Endodermal cell (in vitro differentiated cells): ENCODE measurements at regions not wholly inside any gene's neighbourhood (a gene's known extent, or its start where the extent isn't known, plus 50 kb on each side); places are given as distances from the start of the nearest gene placed in this dataset.
A peak's percentile ranks its signal among the peaks of the same experiment; 100 is the strongest.

ENCODE experiments used
- DNase-seq: peaks from one replicate; pipeline ENCODE4 v3.0.0-alpha.2; 2017
- H3K27ac ChIP-seq: 2 replicates; pipeline ENCODE4 v1.5.1; 2013; ENCODE audit warnings: mild to moderate bottlenecking, low read depth, low read length, moderate library complexity
- H3K27me3 ChIP-seq: 2 replicates; pipeline ENCODE4 v1.6.1; 2013; ENCODE audit warnings: mild to moderate bottlenecking, low read length, moderate library complexity; ENCODE audit not compliant: insufficient read depth, control insufficient read depth, poor library complexity, severe bottlenecking
- H3K36me3 ChIP-seq: 2 replicates; pipeline ENCODE4 v1.7.0; 2013; ENCODE audit warnings: mild to moderate bottlenecking, low read length, moderate library complexity; ENCODE audit not compliant: control insufficient read depth, insufficient read depth
- H3K4me1 ChIP-seq: one replicate; pipeline ENCODE4 v1.7.0; 2013; ENCODE audit warnings: low read length; ENCODE audit not compliant: control insufficient read depth, insufficient read depth
- H3K4me3 ChIP-seq: 2 replicates; pipeline ENCODE4 v1.5.1; 2013; ENCODE audit warnings: mild to moderate bottlenecking, low read length, moderate library complexity
- H3K9ac ChIP-seq: 2 replicates; pipeline ENCODE4 v1.6.1; 2013; ENCODE audit warnings: mild to moderate bottlenecking, low read length, moderate library complexity; ENCODE audit not compliant: poor library complexity, severe bottlenecking; ENCODE audit errors: extremely low read depth
- H3K9me3 ChIP-seq: 2 replicates; pipeline ENCODE4 v1.6.1; 2013; ENCODE audit warnings: mild to moderate bottlenecking, low read length, moderate library complexity; ENCODE audit not compliant: control insufficient read depth
- H3K27ac Mint-ChIP-seq: 2 replicates; pipeline ENCODE4 v1.8.0; 2020; ENCODE audit warnings: mixed read lengths
- H3K27me3 Mint-ChIP-seq: 2 replicates; pipeline ENCODE4 v1.8.0; 2021; ENCODE audit warnings: mild to moderate bottlenecking, mixed read lengths; ENCODE audit not compliant: insufficient read depth
- H3K36me3 Mint-ChIP-seq: 2 replicates; pipeline ENCODE4 v1.8.0; 2020; ENCODE audit warnings: low read depth, mixed read lengths
- H3K4me1 Mint-ChIP-seq: 2 replicates; pipeline ENCODE4 v1.8.0; 2020; ENCODE audit warnings: mixed read lengths
- H3K4me3 Mint-ChIP-seq: 2 replicates; pipeline ENCODE4 v1.8.0; 2020; ENCODE audit warnings: mild to moderate bottlenecking, moderate library complexity, mixed read lengths
- H3K9me3 Mint-ChIP-seq: 2 replicates; pipeline ENCODE4 v1.8.0; 2020; ENCODE audit warnings: mild to moderate bottlenecking, mixed read lengths
- WGBS, 2 experiments: methylation state at CpG; one replicate each; pipeline versions ENCODE4 v1.1.5 to v1.1.7; 2013; ENCODE audit warnings: missing lambda C conversion rate in 2 of 2, mixed read lengths in 1 of 2; ENCODE audit not compliant: insufficient coverage in 1 of 2, insufficient read length in 1 of 2; 5-methylcytosine and 5-hydroxymethylcytosine counted together
- TF ChIP-seq, protein P1 (sequence below): fragments of 200-600 bp; sonication (generic); conservative IDR thresholded peaks from 2 replicates; pipeline ENCODE4 v1.5.0; 2021; ENCODE audit warnings: antibody characterized with exemption, mild to moderate bottlenecking

DNA sequence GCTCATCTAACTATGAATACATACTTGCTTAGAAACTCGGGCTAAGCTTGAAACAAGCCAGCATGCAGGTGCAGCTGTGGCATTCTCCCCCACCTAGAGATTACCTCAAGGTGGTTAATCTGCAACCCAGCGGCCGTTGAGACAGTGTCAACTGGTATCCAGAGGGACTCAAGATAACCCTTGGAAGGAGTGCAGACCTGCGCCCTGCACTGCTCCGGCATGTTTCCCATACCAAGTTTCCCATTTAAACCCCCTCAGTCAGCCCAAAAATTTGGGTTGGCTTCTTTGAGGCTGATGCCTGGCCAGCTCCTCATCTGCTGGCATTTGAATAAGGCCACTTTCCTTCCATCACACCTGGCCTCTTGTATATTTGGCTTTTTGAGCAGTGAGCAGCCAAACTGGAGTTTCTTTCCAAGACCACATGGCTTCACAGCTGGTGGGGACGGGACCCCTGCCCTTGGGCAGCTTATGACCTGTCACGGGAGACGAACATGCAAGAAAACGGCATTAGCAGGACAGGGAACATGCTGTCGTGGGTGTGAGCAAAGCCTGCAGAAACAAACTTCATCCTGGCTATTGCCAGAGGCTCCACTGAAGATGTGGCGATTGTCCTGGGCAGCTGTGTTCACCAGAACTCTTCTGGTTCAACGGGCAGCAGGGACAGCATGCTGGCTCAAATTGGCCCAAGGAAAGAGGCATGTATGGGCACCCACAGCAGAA is 98.2 kb downstream of the PLXNA1 start:
- no peaks in the 10 kb centered on the region for H3K36me3 ChIP-seq
- H3K27ac ChIP-seq = no peak overlapping the region
- no peak overlapping the region for H3K9ac ChIP-seq
- Mint-ChIP-seq H3K9me3 (no peaks in the 10 kb centered on the region), H3K36me3 (no peaks in the 10 kb centered on the region), H3K4me1 (no peaks in the 10 kb centered on the region), H3K4me3 (no peak overlapping the region), H3K27me3 (peaks cover 5% of the 10 kb centered on the region), H3K27ac (no peak overlapping the region)
- no peaks in the 10 kb centered on the region for H3K4me1 ChIP-seq
- TF ChIP-seq, protein P1, sequence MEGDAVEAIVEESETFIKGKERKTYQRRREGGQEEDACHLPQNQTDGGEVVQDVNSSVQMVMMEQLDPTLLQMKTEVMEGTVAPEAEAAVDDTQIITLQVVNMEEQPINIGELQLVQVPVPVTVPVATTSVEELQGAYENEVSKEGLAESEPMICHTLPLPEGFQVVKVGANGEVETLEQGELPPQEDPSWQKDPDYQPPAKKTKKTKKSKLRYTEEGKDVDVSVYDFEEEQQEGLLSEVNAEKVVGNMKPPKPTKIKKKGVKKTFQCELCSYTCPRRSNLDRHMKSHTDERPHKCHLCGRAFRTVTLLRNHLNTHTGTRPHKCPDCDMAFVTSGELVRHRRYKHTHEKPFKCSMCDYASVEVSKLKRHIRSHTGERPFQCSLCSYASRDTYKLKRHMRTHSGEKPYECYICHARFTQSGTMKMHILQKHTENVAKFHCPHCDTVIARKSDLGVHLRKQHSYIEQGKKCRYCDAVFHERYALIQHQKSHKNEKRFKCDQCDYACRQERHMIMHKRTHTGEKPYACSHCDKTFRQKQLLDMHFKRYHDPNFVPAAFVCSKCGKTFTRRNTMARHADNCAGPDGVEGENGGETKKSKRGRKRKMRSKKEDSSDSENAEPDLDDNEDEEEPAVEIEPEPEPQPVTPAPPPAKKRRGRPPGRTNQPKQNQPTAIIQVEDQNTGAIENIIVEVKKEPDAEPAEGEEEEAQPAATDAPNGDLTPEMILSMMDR = no peak
- no peak for DNase-seq
- no peaks in the 10 kb centered on the region for H3K27me3 ChIP-seq
- WGBS, 2 experiments = 87 to 95% methylated on average over 12 of the region's 12 CpGs
- no peak overlapping the region for H3K4me3 ChIP-seq
- no peaks in the 10 kb centered on the region for H3K9me3 ChIP-seq

GRCh38 chr3:127082066-127082465 is 99.2 kb downstream of the PLXNA1 start:
- Histone ChIP-seq H3K27me3 (no peaks in the 10 kb centered on the region), H3K36me3 (no peaks in the 10 kb centered on the region), H3K9me3 (no peaks in the 10 kb centered on the region), H3K4me3 (no peak overlapping the region), H3K27ac (no peak overlapping the region), H3K4me1 (no peaks in the 10 kb centered on the region), H3K9ac (no peak overlapping the region)
- WGBS, 2 experiments = 90 to 94% methylated on average over 7 of the region's 7 CpGs
- Mint-ChIP-seq H3K36me3 (no peaks in the 10 kb centered on the region), H3K27me3 (peaks cover 5% of the 10 kb centered on the region), H3K4me1 (no peaks in the 10 kb centered on the region), H3K4me3 (no peak overlapping the region), H3K9me3 (no peaks in the 10 kb centered on the region), H3K27ac (no peak overlapping the region)
- TF ChIP-seq, protein P1 = no peak
- DNase-seq = no peak

DNA sequence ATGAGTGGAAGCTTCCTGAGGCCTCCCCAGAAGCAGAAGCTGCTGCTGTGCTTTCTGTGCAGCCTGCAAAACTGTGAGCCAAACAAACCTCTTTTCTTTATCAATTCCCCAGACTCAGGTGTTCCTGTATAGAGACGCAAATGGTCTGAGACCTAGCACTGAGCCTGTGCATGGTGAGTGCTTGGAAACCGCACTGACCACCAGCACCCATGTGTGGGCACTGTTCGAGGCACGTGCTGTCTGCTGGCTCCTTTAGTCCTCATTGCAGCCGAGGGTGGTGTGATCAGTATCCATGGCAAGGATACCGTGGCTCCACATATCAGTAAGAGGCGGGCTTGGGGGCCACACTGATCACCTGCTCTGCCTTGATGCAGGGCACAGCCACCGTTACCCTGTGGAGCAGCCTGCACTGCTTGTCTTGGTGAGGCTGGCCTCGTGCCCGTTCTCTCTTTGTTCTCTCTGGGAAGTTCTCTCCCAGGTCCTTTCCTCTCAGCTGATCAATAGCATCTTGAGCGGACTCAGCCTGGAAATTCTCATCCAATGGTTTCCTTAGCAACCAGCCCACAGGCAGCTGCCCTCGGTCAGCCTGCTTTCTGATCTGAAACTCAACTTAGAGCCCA is 101.0 kb downstream of the PLXNA1 start:
- WGBS, 2 experiments = 81 to 86% methylated on average over 12 of the region's 12 CpGs
- TF ChIP-seq, protein P1 = peak; percentile 29
- no peaks in the 10 kb centered on the region for H3K36me3 Mint-ChIP-seq
- H3K27ac Mint-ChIP-seq = no peak overlapping the region
- H3K4me3 Mint-ChIP-seq = no peak overlapping the region
- no peak for DNase-seq
- Histone ChIP-seq H3K27ac (peak overlapping the region; percentile 24), H3K4me1 (no peaks in the 10 kb centered on the region), H3K4me3 (no peak overlapping the region), H3K27me3 (no peaks in the 10 kb centered on the region), H3K36me3 (no peaks in the 10 kb centered on the region), H3K9me3 (no peaks in the 10 kb centered on the region), H3K9ac (no peak overlapping the region)
- no peaks in the 10 kb centered on the region for H3K9me3 Mint-ChIP-seq
- H3K4me1 Mint-ChIP-seq = no peaks in the 10 kb centered on the region
- peaks cover 5% of the 10 kb centered on the region for H3K27me3 Mint-ChIP-seq
